ENCODE measurements at regions not wholly inside any gene's neighbourhood (a gene's known extent, or its start where the extent isn't known, plus 50 kb on each side); places are given as distances from the start of the nearest gene placed in this dataset.

DNA sequence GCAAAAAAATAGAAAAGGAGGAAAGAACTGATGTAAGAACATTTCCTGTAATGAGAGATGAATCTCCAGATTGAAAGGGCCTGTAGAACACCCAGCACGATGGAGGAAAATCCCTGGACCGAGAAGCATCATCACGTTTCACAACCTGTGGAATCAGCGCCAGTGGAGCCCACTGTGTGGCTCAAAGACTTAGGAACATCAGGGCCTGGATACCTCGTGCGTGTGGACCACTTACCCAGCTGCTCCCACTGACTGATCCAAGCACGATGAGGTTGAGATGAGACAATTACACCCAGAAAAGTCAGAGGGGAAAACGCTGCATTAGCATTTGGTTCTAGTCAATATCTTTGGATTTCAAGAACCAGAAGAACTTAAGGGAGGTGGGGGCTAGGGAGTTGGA, 224.6 kb downstream of the SYK start:
- no peak for DNase-seq

- no peak for DNase-seq
Observed at GRCh38 chr9:91027005-91027404, 225.4 kb downstream of the SYK start.

DNA sequence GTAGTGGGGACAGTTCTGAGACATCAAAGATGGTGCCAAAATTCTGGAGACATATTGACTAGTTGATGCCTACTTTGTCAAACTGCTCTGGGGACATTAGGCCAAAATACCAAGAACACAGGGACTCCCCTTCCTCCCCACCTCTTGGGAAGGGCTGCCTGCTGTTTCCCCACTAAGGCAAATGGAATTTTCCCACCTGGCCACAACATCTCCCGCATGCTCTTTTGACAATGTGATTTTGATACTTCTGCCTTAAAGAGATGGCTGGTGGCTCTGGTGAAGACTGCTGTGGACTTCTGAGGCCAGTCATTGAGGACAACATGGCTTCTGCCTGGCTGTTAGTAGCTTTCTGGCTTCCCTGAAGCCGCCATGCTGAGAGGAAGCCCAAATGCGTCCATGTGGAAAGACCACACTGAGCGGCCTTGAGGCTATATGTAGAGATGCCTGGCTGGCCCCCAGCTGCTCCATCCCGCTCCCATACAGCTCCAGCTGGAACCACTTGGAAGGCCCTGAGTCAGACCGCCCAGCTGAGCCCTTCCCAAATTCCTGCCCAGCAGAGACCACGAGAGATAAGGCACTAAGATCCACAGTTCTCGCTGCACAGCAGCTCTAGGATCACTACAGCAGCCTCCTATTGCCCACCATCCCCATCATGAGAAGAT, 226.7 kb downstream of the SYK start:
- no peak for DNase-seq

- no peak for DNase-seq
Observed at GRCh38 chr9:91029650-91030361, 228.2 kb downstream of the SYK start.

- DNase-seq: no peak
Observed at GRCh38 chr9:91032121-91032531, 230.5 kb downstream of the SYK start.

- no peak for DNase-seq
Observed at GRCh38 chr9:91033270-91033669, 231.7 kb downstream of the SYK start.

DNA sequence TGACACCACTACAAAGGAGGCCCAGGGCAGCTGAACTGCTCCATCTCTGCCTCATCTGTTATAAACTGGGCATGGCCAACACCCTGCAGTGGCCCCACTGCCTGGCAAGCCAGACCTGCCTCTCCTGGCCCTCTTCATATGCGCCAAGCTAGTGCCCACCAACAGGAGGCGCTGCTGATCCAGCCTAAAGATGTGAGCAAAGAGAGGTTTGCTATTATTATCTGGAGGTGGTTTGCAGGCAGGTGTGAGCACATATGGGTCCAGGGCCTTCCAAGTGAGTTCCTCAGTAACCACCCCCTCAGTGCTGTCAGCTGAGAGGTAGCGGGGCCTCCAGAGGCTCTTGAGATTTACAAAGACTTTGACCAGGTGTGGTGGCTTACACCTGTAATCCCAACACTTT, 232.2 kb downstream of the SYK start:
- peak; percentile 74 for DNase-seq

- DNase-seq: no peak
Observed at GRCh38 chr9:91034521-91034920, 232.9 kb downstream of the SYK start.

DNA sequence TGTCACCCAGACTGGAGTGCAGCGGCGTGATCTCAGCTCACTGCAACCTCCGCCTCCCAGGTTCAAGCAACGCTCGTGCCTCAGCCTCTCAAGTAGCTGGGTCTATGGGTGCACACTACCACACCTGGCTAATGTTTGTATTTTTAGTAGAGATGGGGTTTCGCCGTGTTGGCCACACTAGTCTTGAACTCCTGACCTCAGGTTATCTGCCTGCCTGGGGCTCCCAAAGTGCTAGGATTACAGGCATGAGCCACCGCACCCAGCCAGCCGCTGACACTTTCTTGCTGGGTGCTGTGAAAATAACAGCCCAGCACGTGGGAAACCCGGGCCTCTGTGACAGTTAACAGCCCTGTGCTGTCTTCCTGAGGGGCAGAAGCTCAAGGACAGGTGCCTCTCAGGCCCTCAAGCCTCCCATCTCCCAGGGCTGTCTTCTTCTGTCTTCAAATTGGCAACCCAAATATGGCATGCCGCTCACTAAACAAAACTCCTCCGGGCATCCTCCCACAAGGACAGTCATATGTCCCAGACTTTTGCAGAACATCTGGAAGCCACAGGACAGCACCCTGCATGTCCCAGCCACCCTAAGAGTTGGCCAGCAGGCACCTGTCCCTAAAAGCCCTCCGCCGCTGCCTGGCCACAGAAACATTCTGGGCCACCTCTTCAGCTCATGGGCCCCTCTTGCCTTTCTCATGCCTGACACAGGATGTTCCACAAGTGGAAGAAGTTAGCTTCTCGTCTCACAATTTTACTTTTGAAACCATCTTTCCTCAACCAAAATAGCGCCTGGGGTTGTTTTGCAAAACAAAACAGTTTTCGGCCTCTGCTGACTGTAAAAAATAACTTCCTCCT, 233.6 kb downstream of the SYK start:
- no peak for DNase-seq

GRCh38 chr9:91035825-91036208, 234.2 kb downstream of the SYK start:
- no peak for DNase-seq

DNA sequence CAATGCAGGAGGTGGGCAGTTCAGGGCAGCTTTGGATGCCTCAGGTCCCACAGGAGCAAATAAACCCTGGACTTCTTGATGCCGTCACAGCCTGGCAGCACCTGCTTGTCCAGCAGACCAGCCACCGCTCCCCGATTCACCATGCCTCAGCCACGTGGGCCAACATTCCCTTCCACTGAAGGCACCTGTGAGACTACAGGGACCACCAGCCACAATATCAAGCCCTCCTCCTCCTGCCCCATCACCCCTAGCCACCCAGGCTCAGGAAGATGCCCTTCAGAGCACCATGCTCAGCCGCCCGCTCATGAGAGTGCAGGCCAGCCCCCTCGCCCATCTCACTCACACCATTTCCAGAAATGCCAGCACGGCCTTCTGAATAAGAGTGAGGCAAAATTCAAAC, 234.7 kb downstream of the SYK start:
- no peak for DNase-seq

GRCh38 chr9:91036826-91037510, 235.3 kb downstream of the SYK start:
- DNase-seq: peak; percentile 55

DNA sequence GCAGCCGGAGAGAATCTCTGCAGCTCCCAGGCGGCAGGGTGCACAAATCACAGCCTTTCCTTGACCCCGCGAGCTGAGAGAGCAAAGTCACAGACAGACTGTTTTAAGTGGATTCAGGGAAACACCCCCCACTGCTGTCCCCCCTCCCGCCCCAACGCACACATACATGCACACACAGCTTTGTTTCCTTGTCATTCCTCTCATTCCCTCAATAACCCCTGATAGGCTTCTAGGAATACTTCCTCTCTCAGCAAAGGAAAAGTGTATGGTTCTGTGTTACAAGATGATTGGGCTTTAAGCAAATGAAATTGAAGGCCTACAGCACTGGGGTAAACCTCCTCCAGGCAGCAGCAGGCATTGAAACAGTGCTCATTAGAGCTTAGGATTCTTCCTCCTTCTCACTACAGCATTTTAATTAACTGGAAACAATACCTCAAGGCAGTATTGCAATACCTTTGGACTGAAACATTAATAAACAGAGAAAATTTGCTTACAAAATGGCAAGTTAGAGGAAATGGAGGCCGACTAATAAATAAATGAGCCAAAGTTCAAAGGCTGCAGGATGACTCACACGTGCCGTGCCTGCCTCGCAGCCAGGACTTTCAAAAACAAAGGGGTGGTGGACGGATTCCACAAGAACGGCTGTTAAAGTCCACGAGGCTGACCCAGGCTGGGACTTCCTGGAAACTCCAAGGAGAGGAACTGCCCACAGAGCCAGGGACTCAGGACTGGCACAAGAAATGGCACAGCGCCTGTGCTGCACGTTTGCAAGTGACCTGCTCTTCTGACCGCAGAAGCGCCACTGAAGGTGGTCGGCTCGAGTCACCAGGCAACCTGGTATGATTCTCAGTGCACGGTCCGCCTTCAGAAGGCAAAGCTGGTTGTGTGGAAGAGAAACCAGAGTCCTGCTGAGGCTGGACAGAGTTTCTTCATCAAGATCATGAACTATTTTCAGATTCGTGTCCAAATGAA, 236.2 kb downstream of the SYK start:
- DNase-seq: no peak

GRCh38 chr9:91038483-91039124, 237.0 kb downstream of the SYK start:
- no peak for DNase-seq

- DNase-seq: no peak
Observed at GRCh38 chr9:91039125-91039834, 237.7 kb downstream of the SYK start.

DNA sequence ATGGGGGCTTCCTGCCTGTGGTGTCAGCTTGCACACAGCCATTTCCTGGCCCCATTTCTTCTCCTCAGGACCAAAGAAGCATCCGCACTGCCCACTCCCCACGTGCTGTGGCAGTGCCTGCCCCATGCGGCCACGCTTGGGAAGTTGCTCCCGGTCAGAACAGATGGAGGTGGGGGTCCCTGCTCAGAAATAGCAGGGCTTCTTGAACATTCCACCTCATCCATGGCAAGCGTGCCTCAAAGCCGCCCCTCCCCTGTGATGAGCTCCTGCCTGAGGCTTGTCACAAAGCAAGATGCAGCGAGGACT, 238.2 kb downstream of the SYK start:
- no peak for DNase-seq

DNA sequence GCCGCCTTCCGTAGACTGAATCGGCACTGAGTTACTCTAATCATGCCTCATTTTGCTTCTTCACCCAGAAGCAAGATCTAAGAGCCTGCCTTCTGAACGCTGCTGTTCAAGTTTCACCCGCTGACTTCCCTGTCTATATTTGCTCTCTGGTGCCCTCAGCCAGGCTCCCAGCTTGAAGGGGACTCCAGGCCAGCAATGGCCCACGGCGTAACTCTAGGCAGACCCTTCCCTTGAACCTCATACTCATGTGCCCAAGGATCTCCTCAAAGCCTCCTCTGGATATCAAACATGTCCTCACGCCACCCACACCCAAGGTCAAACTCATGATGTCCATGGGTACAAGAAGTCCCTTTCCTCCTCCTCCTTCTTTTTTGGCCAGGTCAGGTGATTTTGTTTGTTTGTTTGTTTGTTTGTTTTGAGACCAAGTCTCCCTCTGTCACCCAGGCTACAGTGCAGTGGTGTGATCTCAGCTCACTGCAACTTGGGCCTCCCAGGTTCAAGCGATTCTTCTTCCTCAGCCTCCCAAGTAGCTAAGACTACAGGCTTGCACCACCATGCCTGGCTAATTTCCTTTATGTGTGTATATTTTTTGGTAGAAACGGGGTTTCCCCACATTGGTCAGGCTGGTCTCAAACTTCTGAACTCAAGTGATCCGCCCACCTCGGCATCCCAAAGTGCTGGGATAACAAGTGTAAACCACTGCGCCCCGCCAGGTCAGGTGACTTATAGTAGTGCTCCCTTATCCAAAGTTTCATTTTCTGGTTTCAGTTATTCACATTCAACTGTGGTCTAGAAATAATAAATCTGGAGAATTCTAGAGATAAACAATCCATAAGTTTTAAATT, 239.0 kb downstream of the SYK start:
- DNase-seq: no peak

GRCh38 chr9:91042024-91042423, 240.4 kb downstream of the SYK start:
- no peak for DNase-seq

DNA sequence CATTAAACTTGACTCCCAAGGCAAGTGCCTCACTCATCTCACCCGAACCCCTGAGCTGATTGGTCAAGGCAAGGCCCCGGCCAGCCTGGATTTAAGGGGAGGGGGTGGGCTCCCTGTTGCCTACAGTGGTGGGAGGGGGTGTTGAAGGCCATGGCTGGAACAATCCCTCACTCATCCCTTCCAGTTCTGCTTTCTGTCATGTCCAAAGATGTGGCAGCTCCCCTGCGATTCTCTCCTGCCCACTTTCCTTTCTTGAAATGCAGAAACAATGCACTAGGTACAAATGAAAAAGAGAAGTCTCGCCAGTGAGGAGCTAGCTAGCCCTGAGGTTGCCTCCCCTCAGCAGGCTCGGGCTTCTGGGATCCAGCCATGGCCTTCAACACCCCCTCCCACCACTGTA, 240.9 kb downstream of the SYK start:
- DNase-seq: no peak

Measured in activated naive CD4-positive, alpha-beta T cell treated with anti-CD3 and anti-CD28 coated beads, Interleukin-2, amount 50 U/mL, for 16 hours (primary cell).